Kidney (tissue), 13 donors: ENCODE measurements at regions not wholly inside any gene's neighbourhood (a gene's known extent, or its start where the extent isn't known, plus 50 kb on each side); places are given as distances from the start of the nearest gene placed in this dataset.

Experiments used
- DNase-seq, 5 donors: peaks; one replicate each; pipeline ENCODE4 v3.0.0-alpha.2; 2013 to 2020
- FAIRE-seq: peaks from 2 replicates; lab custom pipeline; 2012; peaks lifted over from hg19 to GRCh38; lab: Jason Lieb, UNC
- H3K27ac ChIP-seq, 2 donors: one replicate each; pipeline ENCODE4 v1.7.0; 2013; ENCODE audit warnings: low read depth in 2 of 2, low read length in 2 of 2, inconsistent platforms in 1 of 2
- H3K27me3 ChIP-seq: one replicate; pipeline ENCODE4 v1.7.1; 2013; ENCODE audit warnings: low read length, inconsistent platforms; ENCODE audit not compliant: control insufficient read depth, insufficient read depth
- H3K36me3 ChIP-seq, 3 donors: one replicate each; pipeline versions ENCODE4 v1.7.0 to v1.7.1; 2013; ENCODE audit warnings: low read length in 3 of 3, control low read depth in 1 of 3, inconsistent platforms in 1 of 3; ENCODE audit not compliant: insufficient read depth in 3 of 3, control insufficient read depth in 2 of 3
- H3K4me1 ChIP-seq, 3 donors: one replicate each; pipeline versions ENCODE4 v1.7.0 to v1.7.1; 2013; ENCODE audit warnings: low read length in 3 of 3, inconsistent platforms in 1 of 3, low read depth in 1 of 3; ENCODE audit not compliant: control insufficient read depth in 2 of 3, insufficient read depth in 2 of 3
- H3K4me3 ChIP-seq, 3 donors: one replicate each; pipeline versions ENCODE4 v1.7.0 to v1.8.1; 2013; ENCODE audit warnings: low read length in 3 of 3, control low read depth in 1 of 3, inconsistent platforms in 1 of 3
- H3K9ac ChIP-seq, 3 donors: one replicate each; pipeline versions ENCODE4 v1.7.0 to v1.7.1; 2013; ENCODE audit warnings: low read length in 3 of 3, control low read depth in 1 of 3, inconsistent platforms in 1 of 3
- H3K9me3 ChIP-seq, 3 donors: one replicate each; pipeline versions ENCODE4 v1.7.0 to v1.7.1; 2013; ENCODE audit warnings: low read length in 3 of 3, control low read depth in 1 of 3, inconsistent platforms in 1 of 3; ENCODE audit not compliant: control insufficient read depth in 2 of 3, insufficient read depth in 1 of 3
- CTCF ChIP-seq: IDR thresholded peaks from 3 replicates; pipeline ENCODE4 v1.5.1; 2012; ENCODE audit warnings: mild to moderate bottlenecking, moderate library complexity, borderline replicate concordance; ENCODE audit not compliant: insufficient read depth; ENCODE audit errors: extremely low read depth
- intact Hi-C: fragments of 100-400 bp; cut with DNase I; formaldehyde crosslinking; loops from one replicate; pipeline ENCODE4 v1.11.1; 2022
- donor health status: control.
- donor health status: control.
- donor health status: control.
- donor health status: control.
- donor health status: control.
- donor health status: DM: yes; HTN: yes; CAD: no.
- donor health status: Normal renal cell carcinoma (clear cell type).

DNA sequence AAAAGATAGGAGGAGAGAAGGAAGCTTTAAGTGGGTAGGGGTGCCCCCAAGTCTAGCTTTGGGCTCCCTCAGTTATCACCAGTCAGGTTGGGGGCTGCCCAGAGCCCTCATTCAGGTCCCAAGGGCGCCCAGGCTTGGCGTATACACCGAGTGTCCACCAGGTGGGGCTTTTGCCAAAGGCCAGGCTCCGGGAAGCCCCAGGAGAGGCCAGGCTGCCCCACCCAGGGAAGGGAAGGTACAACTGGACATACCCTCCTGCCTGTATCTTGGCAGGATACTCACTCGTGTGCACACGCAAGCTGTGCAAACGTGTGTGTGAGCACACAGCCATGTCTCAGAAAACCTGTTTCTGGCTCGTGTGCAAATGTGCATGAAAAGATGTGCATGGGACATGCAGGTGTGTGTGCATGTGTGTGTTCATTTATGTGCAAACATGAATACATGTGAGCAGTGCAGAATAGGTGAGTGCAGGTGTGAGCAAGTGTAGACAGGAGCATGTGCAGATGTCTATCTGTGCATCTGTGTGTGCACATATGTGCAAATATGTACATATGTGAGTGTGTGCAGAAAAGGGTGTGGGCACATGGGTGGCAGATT lies 103.9 kb upstream of the MYL2 start:
- peak; percentile 52 for TF ChIP-seq CTCF
- Histone ChIP-seq H3K27ac (no peak overlapping the region), H3K36me3 (no peaks in the 10 kb centered on the region), H3K4me1 (no peaks in the 10 kb centered on the region), H3K9ac (no peak overlapping the region), H3K27me3 (no peaks in the 10 kb centered on the region), H3K4me3 (no peak overlapping the region), H3K9me3 (no peaks in the 10 kb centered on the region)
- no peak for FAIRE-seq
- peak in 4 of 5 donors; percentile 47 to 72 (median 60) for DNase-seq
- intact Hi-C loops: no loop called here

DNA sequence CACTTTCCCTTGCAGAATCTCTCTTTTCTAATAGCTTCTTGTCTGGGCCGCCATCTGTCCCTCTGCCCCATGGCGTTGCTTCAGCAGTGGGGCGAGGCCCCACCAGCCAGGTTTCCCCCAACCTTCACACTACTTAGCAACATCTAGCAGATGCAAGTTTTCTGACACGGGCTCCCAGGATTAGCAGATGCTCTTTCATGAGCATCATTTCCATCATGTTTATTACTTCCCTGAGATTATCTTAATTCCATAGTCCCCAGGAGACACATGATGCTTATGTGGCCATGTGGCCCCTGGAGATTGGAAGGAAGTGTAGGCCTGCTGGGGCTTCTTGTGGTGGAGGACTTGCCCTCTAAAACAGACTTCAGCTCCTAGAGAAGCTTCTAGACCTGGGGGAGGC lies 102.0 kb upstream of the MYL2 start:
- H3K4me3 ChIP-seq: no peak overlapping the region
- no peaks in the 10 kb centered on the region for H3K27me3 ChIP-seq
- H3K27ac ChIP-seq: no peak overlapping the region
- no peak overlapping the region for H3K9ac ChIP-seq
- no peaks in the 10 kb centered on the region for H3K4me1 ChIP-seq
- DNase-seq (no peak), FAIRE-seq (no peak)
- TF ChIP-seq CTCF: no peak
- no peaks in the 10 kb centered on the region for H3K9me3 ChIP-seq
- no peaks in the 10 kb centered on the region for H3K36me3 ChIP-seq
- intact Hi-C loops: no loop called here

DNA sequence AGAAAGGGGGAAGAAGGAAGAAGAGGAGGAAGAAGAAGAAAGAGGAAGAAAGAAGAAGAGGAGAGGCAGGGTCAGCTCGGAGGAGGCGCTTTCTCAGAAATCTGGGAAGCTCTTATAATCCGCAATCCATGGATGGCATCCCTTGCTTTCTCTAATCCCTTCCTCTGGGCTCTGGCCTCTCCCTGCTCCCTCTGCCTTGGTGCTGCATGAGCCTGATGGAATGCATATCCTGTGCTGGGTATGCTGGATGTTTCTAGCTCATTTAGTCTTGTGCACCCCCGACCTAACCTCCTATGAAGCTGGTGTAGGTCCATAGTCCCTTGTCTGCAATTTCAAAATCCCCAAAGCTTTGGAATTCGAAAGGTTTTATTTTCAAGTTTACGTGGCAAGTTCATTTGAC lies 94.2 kb upstream of the MYL2 start:
- peaks cover 0 to 3% (median 0%) of the 10 kb centered on the region in 3 donors for H3K9me3 ChIP-seq
- intact Hi-C loops: no loop called here
- FAIRE-seq (no peak), DNase-seq (no peak)
- no peak overlapping the region for H3K9ac ChIP-seq
- no peaks in the 10 kb centered on the region for H3K4me1 ChIP-seq
- TF ChIP-seq CTCF: no peak
- H3K36me3 ChIP-seq: no peaks in the 10 kb centered on the region
- no peak overlapping the region for H3K4me3 ChIP-seq
- H3K27me3 ChIP-seq: no peaks in the 10 kb centered on the region
- H3K27ac ChIP-seq: no peak overlapping the region

DNA sequence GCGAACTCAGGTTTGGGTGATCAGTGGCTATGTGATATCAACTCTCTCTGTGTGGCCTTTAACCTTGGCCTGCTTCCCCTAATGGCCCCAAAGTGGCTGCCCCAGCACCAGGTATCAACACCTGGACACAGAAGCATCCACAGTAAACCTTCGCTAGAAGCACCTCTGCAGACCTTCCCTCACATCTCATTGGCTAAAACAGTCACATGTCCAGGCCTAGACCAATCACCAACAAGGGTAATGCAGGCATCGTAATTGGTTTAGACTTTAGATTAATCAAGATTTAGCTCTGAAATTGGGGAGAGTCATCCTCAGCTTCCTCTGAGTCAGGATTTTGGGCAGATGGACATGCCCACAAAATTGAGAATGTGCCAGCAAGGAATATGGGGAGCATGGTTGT lies 92.5 kb upstream of the MYL2 start:
- H3K9me3 ChIP-seq: peaks cover 0 to 3% (median 0%) of the 10 kb centered on the region in 3 donors
- H3K9ac ChIP-seq: no peak overlapping the region
- H3K4me1 ChIP-seq: no peaks in the 10 kb centered on the region
- intact Hi-C loops: no loop called here
- TF ChIP-seq CTCF: no peak
- H3K36me3 ChIP-seq: no peaks in the 10 kb centered on the region
- H3K27me3 ChIP-seq: no peaks in the 10 kb centered on the region
- DNase-seq (no peak), FAIRE-seq (no peak)
- H3K27ac ChIP-seq: no peak overlapping the region
- no peak overlapping the region for H3K4me3 ChIP-seq
